ENCODE measurements at regions not wholly inside any gene's neighbourhood (a gene's known extent, or its start where the extent isn't known, plus 50 kb on each side); places are given as distances from the start of the nearest gene placed in this dataset.
"Not testable (repeated sequence)": the region's sequence is repeated elsewhere in the genome, so short reads cannot be mapped to it uniquely, and the experiment has no call there.

DNA sequence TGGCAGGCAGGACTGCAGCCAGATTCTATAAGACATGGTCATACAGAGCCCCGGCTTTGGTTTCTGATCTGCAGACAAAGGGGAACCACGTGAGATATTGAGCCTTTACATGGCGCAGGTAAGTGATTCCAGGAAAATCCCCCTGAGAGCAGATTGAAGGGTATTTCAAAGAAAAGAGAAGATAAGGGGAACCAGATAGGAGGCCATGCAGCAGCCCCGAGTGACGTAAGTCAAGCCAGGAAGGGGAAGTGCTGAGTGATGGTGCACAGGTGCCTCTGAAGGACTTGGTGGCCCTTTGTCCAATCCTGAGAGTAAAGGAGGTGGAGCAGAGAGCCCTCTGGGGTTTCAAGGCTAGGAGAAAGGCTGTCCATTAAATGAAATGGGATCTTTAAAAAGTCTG lies 329.0 kb downstream of the ACTR3B start:
- DNase-seq, result no peak

DNA sequence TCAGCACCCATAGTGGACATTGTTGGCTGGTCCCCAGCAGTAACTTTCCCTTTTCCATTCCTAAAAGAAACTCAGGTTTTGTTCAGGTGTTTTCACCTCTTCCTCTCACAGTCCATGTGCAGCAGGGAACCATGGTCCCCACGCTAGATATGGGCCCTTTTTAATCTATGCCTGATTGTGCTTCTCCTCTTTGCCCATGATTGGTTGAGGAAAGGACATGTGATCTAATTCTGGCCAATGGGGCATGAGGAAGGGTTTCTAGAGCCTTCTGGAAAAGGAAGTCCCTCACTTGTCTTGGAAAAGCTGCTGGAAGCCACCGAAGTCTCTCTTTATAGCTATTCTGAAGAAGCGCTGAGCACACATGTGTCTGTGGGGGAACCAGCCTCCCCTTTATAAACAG lies 330.7 kb downstream of the ACTR3B start:
- no peak for DNase-seq

DNA sequence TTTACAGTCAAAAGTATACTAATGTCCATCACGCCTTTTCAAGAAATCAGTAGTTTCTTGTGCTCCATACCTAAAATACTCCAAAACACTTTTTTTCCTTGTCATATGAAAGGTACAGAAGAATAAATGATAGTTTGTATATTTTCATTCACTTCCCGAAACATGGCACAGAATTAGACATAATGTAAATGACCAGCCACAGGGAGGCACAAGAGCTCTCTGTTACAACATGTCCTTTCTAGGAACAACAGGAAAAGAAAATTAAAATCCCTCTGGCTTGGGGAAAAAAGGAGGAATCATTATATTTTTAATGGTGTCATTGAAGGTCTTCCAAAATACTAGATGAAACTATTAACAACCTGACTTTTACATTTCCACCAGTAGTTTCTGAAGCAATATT lies 331.2 kb downstream of the ACTR3B start:
- DNase-seq, result no peak

DNA sequence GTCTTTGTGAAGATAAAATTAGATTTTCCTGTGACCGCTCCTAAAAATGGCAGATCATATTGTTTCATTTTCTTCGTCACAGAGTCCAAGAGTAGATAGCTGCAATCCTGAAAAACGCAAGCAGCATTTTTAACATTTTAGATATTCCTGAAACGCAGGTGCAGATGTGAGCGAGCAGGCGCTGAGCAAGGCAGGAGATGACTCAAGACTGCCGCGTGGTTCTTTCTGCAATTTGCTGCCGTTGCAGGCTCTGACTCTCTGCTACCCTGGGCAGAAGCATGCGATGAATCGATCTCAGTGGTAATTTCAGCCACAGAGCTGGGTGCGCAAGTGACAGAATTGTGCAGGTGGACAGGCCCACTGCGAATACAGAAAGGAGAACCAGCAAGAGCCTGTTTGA lies 331.9 kb downstream of the ACTR3B start:
- DNase-seq, result no peak

DNA sequence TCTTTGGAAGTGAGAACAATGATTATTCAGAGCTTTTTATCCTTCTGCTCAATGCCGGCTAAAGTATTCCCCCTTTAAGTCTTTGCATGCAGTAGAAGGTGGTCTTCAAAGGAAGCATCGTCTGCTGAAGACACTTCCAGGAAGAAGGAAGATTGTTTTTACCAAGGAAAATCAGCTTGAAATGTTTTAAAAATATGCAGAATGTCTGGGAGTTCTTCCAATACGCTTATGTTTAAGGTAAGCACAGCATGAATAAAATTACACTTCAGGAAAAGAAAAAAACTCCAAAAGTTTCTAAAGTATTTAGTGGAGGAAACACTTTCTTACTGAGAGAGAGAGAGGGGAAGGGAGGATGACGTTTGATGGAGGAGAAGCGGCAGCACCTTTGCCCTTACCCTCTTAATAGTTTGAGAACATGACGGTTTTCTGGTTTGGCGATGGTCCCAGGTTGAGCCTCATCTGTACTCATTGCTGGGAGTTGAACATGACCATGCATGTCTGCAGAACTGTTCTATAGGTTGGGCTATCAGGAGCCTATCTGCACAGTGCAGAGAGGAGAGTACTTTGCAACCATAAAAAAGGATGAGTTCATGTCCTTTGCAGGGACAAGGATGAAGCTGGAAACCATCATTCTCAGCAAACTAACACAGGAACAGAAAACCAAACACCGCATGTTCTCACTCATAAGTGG lies 338.1 kb downstream of the ACTR3B start:
- no peak for DNase-seq

DNA sequence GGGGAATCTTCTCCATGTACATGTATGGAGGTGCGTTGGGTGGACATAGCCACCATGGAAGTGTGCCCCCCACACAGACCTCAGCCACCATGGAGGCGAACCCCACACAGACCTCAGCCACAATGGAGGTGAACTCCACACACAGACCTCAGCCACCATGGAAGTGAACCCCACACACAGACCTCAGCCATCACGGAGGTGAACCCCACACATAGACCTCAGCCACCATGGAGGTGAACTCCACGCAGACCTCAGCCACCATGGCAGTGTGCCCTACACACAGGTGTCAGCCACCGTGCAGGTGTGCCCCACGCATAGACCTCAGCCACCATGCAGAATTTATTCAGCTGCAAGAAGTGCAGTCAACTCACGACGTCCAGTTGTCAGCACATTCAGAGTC lies 339.7 kb downstream of the ACTR3B start:
- no peak for DNase-seq

DNA sequence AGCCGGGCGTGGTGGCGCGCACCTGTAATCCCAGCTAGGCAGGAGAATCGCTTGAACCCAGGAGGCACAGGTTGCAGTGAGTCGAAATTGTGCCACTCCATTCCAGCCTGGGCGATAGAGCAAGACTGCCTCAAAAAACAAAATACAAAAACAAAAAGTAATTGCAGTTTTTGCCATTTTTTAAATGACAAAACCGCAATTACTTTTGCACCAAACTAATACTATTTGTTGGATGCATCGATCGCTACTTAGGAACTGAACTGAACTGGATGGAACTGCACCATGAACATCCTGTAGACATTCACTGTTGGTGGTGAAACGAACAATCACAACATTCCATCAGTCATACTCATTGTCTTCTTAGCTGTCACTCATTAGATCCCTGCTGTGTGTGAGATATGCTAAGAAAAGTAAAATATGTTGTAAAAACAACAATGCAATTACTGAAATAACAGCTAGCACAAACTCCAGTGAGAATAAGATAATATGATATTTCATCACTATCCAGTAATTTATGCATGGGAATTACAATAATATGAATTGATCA lies 341.2 kb downstream of the ACTR3B start:
- no peak for DNase-seq

DNA sequence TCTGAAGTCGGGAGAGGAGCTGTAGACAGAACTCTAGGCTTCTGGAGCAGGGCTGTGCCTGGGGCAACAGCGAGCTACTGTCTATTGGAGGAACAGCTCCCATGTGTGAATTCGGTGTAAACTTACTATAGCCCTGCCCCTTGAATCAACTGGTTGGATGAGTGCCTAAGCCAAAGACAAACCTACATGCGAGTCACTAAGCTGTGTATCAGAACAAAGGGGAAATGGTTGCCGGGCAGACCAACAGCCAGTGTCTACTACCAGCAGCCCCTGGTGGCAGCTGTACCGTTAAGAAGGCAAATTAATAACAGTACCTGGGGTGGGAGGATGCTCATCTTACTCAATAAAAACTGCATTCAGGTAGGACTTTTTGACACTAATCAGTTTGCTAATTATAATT lies 343.6 kb downstream of the ACTR3B start:
- no peak for DNase-seq

DNA sequence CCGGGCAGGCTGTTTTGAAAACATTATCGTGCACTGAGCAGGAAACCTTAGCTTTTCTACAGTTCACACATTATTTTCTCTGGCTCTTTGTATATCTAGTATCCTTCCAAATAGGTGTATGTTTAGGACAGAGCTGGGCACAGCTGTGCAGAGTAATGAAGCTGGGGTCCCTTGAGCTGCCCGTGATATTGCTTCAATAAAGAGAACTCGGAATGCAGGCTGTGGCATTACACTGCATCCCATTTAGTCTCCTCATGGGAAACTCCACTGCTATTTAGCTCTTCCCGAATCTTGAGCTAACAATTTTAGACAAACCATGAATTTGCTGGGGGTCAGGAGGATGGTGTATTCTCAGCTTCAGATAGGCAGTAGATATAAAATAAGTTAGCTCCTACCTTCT lies 348.3 kb downstream of the ACTR3B start:
- DNase-seq, result no peak

DNA sequence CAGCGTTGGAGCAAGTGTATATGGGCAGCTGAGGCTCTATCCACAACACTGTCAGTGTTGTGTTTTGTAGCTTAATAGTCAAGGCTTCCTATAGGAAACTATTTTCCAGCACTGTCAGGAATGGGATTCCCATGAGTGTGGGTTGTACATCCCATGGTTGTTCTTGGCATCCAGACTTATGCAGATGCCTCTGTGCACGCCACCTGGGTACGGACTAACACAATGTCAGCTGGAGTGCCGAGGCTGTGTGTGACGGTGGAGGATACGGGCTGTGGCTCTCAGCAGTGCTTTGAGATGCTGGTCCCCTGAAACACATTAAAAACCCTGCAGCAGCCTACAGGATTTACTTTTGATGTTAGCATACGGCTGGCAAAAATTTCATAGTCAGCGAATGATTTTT lies 350.0 kb downstream of the ACTR3B start:
- DNase-seq, result no peak

DNA sequence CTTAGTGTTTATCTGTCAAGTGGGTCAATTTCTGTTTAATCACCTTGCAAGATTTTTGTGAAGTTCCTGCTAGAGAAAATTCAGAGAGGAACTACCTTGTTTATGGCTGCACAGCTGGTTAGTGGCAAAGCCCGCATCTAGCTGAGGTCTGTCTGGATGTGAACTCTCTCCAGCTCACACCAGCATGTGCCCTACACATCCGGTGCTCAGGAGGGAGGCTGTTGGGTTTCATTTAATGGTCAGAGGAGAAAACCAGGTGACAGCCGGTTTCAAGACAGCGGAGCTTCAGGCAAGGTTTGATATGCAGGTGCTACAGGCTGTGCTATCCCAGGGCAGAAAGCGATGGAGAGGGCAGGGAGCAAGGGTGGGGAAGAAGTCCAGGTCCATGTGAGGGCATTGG lies 351.1 kb downstream of the ACTR3B start:
- DNase-seq, result no peak

DNA sequence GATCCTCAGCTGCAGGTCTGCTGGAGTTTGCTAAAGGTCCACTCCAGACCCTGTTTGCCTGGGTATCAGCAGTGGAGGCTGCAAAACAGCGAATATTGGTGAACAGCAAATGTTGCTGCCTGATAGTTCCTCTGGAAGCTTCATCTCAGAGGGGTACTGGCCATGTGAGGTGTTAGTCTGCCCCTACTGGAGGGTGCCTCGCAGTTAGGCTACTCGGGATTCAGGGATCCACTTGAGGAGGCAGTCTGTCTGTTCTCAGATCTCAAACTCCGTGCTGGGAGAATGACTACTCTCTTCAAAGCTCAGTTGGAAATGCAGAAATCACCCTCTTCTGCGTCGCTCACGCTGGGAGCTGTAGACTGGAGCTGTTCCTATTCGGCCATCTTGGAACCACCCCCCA lies 362.7 kb downstream of the ACTR3B start:
- not testable (repeated sequence) for DNase-seq

DNA sequence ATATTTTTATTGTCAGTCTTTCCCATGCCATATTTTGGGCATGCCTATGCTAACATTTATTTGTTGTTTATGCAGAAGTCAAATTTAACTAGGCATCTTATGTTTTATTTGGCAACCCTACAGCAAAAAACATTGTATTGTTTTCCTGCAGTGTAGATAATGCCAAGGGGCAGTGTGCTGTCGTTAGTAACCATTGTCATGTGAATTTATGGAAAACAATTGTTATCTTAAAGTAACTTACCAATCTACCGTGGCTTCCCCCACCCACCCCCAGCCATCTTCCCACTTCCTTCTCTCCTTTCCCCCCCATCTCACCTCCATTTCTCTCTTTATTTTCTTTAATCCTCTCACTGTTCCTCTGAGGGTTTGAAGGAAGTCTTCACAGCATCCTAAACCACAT lies 370.5 kb downstream of the ACTR3B start:
- DNase-seq, result no peak

DNA sequence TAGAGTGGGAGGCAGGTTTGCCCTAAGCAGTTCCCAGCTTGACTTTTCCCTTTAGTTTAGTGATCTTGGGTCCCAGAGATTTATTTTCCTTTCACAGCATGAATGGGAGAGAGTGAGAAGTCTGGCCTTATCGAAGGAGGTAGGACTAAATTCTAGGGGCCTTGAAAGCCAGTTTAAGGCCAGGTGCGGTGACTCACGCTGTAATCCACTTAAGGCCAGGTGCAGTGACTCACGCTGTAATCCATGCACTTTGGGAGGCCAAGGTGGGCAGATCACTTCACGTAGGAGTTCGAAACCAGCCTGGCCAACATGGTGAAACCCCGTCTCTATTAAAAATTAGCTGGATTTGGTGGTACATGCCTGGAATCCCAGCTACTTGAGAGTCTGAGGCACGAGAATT lies 392.2 kb downstream of the ACTR3B start:
- no peak for DNase-seq

DNA sequence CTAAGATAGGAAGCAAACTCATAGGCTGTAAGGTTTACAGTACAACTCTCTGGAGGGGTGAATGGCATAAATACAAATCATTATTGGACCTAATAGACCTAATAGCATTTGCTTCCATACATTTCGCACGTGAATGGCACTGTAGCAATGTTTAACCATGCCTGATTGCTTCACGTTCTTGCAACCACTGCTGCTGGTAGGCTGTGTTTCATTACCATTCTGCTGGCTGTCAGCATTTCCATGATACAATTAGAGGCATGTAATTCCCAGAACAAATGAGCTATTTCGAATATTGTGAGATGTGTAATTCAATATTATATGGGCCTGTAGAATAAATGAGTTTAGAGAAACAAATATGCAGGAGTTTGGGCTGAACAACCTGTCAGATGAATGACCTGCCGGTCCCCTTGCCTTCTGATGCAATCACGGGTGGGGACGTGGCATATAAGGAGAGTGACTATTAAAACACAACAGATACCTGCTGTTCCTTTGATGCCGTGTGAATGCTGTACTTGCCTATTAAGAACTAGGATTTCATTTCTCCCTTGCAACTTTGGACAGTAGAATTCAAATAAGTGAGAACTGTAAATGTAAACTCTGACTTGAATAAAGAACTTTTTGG lies 393.4 kb downstream of the ACTR3B start:
- no peak for DNase-seq

DNA sequence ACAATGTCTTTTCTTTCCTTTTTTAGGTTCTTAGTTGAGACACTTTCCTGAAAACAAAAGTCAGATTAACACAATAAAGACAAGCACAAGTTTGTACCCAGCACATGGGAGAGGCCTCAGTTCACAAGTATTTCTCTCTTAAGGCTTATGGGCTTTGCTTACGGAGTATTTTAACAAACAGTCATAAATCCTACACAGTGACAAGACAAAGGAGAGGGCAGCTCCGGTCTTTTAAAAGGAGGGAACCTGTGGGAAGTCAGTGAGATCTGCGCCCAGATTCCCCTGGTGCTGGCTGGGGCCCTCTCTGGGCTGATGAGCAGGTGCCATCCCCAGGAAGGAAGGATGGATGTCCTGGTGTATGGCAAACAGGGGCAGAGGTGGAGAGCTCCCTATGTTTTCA lies 398.6 kb downstream of the ACTR3B start:
- no peak for DNase-seq

DNA sequence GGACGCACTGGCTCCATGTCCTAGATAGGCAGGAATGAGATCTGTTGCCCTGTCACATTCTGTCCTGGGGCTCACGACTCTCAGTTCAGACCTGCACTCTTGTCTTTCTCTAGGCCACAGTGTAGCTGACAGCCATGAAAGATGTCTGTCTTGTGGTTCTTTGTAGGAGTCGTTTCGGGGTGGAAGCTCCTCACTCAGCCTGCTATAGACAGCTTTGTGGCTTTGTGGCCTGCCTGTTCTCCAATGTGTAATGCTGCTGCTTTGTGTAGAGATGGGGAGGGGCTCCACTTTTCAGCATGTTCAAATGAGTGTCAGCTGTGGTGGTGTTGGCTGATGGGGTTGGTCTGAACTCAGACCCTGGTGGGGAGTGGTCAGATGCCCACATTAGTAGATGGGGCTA lies 410.7 kb downstream of the ACTR3B start:
- DNase-seq, result no peak

DNA sequence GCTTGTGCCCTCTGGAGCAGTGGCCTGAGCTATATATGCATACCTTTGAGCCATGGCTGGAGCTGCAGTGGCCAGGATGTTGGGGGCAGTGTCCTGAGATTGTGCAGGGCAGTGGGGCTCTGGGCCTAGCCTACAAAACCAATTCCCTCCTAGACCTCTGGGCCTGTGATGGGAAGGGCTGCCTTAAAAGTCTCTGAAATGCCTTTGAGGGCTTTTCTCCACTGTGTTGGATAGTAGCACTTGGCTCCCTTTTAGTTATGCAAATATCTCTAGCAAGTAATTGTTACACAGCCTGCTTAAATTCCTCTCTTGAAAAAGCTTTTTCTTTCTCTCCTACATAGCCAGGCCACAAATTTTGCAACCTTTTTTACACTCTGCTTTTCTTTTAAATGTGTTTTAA lies 426.4 kb downstream of the ACTR3B start:
- DNase-seq, result no peak

DNA sequence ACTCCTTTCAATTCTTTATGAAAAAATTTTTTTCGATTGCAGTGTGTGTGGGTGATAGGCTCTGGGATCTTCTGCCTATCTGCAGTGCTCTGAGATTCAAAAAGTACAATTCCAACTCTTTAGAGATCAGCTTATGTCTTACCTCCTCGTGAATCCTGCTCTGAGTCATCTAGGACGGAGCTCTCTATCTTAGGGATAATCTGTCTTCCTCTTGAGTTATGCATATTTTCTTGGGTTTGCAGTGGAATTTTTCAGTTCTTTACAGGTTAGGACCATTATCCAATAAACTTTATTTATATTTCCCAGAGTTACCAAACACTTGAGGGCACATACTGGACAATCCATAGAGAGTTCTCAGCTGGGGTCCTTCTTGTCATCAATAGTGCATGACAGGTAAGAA lies 428.6 kb downstream of the ACTR3B start:
- no peak for DNase-seq

DNA sequence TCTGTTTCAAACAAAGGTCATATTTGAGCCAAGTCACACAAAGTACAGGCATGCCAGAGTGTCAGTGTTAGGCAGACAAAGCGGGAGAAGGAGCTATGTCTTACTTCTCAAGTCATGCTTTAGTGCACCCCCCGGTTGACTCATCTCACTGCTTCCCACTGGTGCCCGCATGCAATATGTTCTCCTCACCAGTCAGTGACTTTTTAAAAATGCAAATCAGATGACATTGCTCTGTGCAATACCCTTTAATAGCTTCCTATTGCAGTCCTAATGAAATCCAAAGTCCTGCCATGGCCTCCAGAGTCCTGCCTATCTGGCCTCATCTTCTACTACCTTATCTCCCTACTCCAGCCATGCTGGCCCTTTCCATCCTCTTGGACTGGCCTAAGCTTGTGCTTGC lies 429.1 kb downstream of the ACTR3B start:
- no peak for DNase-seq

DNA sequence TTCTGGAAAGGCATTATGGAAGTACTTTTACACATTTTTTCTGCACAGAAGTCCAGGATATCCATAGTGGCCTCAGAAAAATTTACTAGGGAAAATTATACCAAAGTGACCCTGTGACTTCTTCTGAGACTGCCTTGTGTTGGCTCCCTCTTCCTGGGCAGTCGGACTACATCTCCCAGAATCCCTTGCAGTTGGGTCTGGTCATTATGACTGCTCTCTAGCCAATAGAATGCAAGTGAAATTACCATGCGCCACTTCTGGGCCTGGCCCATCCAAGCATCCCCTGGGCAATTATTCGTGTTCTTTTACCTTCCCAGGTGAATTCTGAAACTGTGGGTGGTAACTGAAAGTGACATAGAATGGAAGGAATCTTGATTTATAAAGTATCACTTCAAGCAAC lies 430.9 kb downstream of the ACTR3B start:
- no peak for DNase-seq

DNA sequence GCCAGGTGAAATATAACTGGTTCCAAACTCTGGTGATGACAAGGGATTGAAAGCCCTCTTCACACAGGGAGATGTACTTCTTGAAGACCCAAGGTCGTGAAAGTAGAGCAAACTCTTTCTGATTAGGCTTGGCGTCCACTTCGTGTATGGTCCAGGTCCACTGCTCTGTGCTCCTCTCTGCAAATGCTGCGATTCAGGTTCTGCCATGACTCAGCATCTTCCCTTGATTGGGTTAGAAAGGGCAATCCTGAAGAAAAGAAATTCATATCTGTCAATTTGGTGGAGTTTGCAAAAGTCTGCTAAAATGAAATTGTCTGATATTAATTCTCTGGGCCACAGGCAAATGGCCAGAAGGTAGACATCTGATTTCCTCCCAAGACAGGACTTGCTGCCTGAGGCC lies 431.4 kb downstream of the ACTR3B start:
- DNase-seq, result no peak

DNA sequence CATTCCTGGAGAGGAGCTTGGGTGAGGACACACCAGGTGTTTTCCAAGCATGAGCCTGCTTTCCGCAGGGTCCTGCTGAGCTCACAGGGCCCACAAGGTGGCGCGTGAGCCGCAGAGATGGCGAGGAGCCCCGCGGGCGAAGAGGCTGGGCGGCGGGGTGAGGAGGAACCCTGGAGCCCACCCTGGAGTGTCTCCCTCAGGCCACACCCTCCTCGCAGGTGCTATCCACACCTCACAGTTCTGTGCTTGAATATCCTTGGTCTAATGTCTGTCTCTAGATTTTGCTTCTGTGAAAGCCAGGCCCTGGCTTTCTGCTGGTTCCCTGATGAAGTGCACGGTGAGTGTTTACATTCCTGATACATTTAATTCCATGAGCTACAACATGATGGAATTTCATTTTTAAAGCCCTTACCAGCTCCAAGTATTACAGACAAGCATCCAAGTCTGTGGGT lies 433.6 kb downstream of the ACTR3B start:
- no peak for DNase-seq

DNA sequence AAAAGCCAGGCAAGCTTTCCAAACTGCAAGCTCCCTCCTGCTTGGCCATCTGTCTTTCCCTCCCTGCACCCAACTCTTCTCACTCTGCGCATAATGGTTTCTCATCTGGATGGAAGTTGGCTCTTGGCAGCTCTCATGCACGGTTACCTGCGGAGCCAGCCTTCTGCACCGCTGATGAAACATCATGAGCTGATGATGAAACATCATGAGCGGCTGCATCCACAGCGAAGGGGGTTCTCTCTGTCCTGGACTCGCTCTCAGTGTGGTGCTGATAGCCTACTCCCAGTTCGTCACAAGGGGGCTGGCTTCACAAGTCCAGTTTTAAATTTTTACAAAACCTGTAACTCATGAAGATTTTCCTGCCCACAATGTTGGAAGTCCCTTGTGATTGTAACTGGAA lies 457.5 kb downstream of the ACTR3B start:
- no peak for DNase-seq

DNA sequence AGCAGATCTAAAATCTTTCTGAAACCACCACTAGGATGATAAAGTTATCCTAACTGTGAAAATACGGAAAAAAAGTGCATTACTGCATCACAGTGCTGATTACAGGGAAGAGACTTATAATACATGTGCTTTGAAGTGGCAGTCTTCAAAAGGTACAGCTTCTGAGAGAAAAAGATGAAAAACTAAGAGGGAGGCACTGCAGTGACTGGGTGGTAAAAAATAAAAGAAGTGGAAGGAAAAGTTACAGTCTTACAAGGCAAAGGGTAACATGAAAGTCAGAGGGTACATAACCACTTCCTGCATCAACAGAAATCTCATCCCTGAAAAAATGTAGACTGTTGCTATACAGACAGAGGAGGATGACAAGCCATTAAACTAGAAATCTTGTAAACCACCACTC lies 465.3 kb downstream of the ACTR3B start:
- DNase-seq, result no peak

All from dermis blood vessel endothelial cell (primary cell).